ENCODE measurements at regions not wholly inside any gene's neighbourhood (a gene's known extent, or its start where the extent isn't known, plus 50 kb on each side); places are given as distances from the start of the nearest gene placed in this dataset.

GRCh38 chr5:39760385-39761198, 335.8 kb upstream of the DAB2 start:
- DNase-seq (ENCODE audit: low read depth, low spot score) (no peak), FAIRE-seq (no peak)
- Histone ChIP-seq H3K79me2 (ENCODE audit: control insufficient read depth, insufficient read depth, low read length) (no peaks in the 10 kb centered on the region), H2AFZ (ENCODE audit: control insufficient read depth, low read length) (no peak overlapping the region), H3K4me1 (ENCODE audit: control insufficient read depth, extremely low read depth, insufficient read depth, low read length) (peaks cover 2% of the 10 kb centered on the region), H3K9ac (ENCODE audit: control insufficient read depth, extremely low read depth, insufficient read depth, low read length) (no peak overlapping the region), H3K4me2 (ENCODE audit: control insufficient read depth, extremely low read depth, insufficient read depth, low read depth, low read length) (no peak overlapping the region), H3K27ac (ENCODE audit: control insufficient read depth, insufficient read depth, low read length) (no peak overlapping the region), H3K9me3 (ENCODE audit: control insufficient read depth, low read depth, low read length) (no peaks in the 10 kb centered on the region), H4K20me1 (ENCODE audit: control insufficient read depth, extremely low read depth, insufficient read depth, low read length) (no peaks in the 10 kb centered on the region), H3K27me3 (ENCODE audit: control insufficient read depth, extremely low read depth, insufficient read depth, low read length) (no peaks in the 10 kb centered on the region), H3K36me3 (ENCODE audit: control insufficient read depth in 2 of 2, extremely low read depth in 1 of 2, insufficient read depth in 2 of 2, low read length in 2 of 2) (no peaks in the 10 kb centered on the region), H3K4me3 (ENCODE audit: control insufficient read depth in 2 of 3, extremely low read depth in 1 of 3, insufficient read depth in 2 of 3, low read depth in 1 of 3, low read length in 3 of 3) (no peak overlapping the region), H3K9me1 (ENCODE audit: control insufficient read depth, extremely low read depth, insufficient read depth, low read length) (no peaks in the 10 kb centered on the region)
- TF ChIP-seq CTCF (optimal IDR thresholded peaks at IDR 0.05 in 1 of 3, IDR thresholded peaks at IDR 0.05 in 1 of 3, conservative IDR thresholded peaks at IDR 0.05 in 1 of 3; ENCODE audit: extremely low read depth in 1 of 3, insufficient read depth in 2 of 3, low read length in 3 of 3) (no peak), EZH2 (IDR thresholded peaks at IDR 0.05; ENCODE audit: low read length) (no peak)
- dilution Hi-C loops (cut with MboI; ENCODE audit: extremely low pct_ligation_motif_present, low sequenced_read_pairs): no loop called here

- Histone ChIP-seq H3K36me3 (ENCODE audit: control insufficient read depth in 2 of 2, extremely low read depth in 1 of 2, insufficient read depth in 2 of 2, low read length in 2 of 2) (no peaks in the 10 kb centered on the region), H3K9me3 (ENCODE audit: control insufficient read depth, low read depth, low read length) (no peaks in the 10 kb centered on the region), H3K27ac (ENCODE audit: control insufficient read depth, insufficient read depth, low read length) (no peak overlapping the region), H3K4me3 (ENCODE audit: control insufficient read depth in 2 of 3, extremely low read depth in 1 of 3, insufficient read depth in 2 of 3, low read depth in 1 of 3, low read length in 3 of 3) (no peak overlapping the region), H3K9ac (ENCODE audit: control insufficient read depth, extremely low read depth, insufficient read depth, low read length) (no peak overlapping the region), H3K27me3 (ENCODE audit: control insufficient read depth, extremely low read depth, insufficient read depth, low read length) (no peaks in the 10 kb centered on the region), H4K20me1 (ENCODE audit: control insufficient read depth, extremely low read depth, insufficient read depth, low read length) (no peaks in the 10 kb centered on the region), H3K4me2 (ENCODE audit: control insufficient read depth, extremely low read depth, insufficient read depth, low read depth, low read length) (no peak overlapping the region), H3K9me1 (ENCODE audit: control insufficient read depth, extremely low read depth, insufficient read depth, low read length) (no peaks in the 10 kb centered on the region), H3K79me2 (ENCODE audit: control insufficient read depth, insufficient read depth, low read length) (no peaks in the 10 kb centered on the region), H2AFZ (ENCODE audit: control insufficient read depth, low read length) (no peak overlapping the region), H3K4me1 (ENCODE audit: control insufficient read depth, extremely low read depth, insufficient read depth, low read length) (peaks cover 2% of the 10 kb centered on the region)
- no peak for FAIRE-seq
- no peak for DNase-seq (ENCODE audit: low read depth, low spot score)
- TF ChIP-seq CTCF (optimal IDR thresholded peaks at IDR 0.05 in 1 of 3, IDR thresholded peaks at IDR 0.05 in 1 of 3, conservative IDR thresholded peaks at IDR 0.05 in 1 of 3; ENCODE audit: extremely low read depth in 1 of 3, insufficient read depth in 2 of 3, low read length in 3 of 3) (no peak), EZH2 (IDR thresholded peaks at IDR 0.05; ENCODE audit: low read length) (no peak)
- dilution Hi-C loops (cut with MboI; ENCODE audit: extremely low pct_ligation_motif_present, low sequenced_read_pairs): no loop called here
Observed at GRCh38 chr5:39759701-39760100, 334.9 kb upstream of the DAB2 start.
